Right lobe of liver (tissue), 4 donors: ENCODE measurements at regions not wholly inside any gene's neighbourhood (a gene's known extent, or its start where the extent isn't known, plus 50 kb on each side); places are given as distances from the start of the nearest gene placed in this dataset.

Experiments used
- POLR2A ChIP-seq: fragments of 450-650 bp; IDR thresholded peaks from one replicate; pipeline ENCODE4 v1.6.1; 2017; ENCODE audit warnings: antibody characterized with exemption, mild to moderate bottlenecking
- TF ChIP-seq, protein P1 (sequence below), 4 donors: fragments of 200-600 bp in 3 of 4; fragments of 450-650 bp in 1 of 4; IDR thresholded peaks; one replicate each; pipeline versions ENCODE4 v1.5.1 to v1.8.0; 2016 to 2022; ENCODE audit warnings: antibody characterized with exemption in 4 of 4, mild to moderate bottlenecking in 2 of 4
- donor health status: DM: no; HTN: no; CAD: no.
- donor health status: DM: no; HTN: no; CAD: no.
- donor health status: DM: no; HTN: yes; CAD: no.

DNA sequence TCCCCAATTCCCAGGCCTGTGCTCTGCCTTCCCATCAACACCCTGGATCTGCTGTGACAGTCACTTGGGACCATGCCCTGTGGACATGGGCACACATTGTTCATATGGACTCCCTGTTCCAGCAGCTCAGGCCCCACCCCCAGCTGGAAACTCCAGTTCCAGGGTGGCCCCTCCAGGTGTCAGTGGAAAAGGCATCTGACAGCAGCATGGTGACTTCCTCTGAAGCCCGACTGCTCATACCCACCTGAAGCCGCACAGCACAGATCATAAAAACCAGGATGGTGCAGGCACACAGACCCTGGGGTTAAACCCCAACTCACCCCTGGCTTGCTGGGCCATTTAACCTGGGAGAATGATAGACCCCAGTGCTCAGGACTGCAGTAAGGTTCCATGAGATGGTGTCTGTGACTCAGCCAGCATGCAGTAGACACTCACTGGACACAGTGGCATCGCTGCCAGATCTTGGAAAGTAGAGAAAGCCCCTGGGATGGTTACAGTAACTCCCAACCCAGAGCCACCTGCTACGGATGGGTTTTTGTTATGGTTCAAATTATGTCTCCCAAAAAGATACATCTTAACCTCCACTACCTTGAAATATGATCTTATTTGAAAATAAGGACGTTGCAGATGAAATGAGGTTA is 72.6 kb upstream of the NANOS1 start:
- TF ChIP-seq, protein P1, sequence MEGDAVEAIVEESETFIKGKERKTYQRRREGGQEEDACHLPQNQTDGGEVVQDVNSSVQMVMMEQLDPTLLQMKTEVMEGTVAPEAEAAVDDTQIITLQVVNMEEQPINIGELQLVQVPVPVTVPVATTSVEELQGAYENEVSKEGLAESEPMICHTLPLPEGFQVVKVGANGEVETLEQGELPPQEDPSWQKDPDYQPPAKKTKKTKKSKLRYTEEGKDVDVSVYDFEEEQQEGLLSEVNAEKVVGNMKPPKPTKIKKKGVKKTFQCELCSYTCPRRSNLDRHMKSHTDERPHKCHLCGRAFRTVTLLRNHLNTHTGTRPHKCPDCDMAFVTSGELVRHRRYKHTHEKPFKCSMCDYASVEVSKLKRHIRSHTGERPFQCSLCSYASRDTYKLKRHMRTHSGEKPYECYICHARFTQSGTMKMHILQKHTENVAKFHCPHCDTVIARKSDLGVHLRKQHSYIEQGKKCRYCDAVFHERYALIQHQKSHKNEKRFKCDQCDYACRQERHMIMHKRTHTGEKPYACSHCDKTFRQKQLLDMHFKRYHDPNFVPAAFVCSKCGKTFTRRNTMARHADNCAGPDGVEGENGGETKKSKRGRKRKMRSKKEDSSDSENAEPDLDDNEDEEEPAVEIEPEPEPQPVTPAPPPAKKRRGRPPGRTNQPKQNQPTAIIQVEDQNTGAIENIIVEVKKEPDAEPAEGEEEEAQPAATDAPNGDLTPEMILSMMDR (IDR thresholded peaks at IDR 0.05): no peak
- TF ChIP-seq POLR2A: no peak
